ENCODE measurements at regions not wholly inside any gene's neighbourhood (a gene's known extent, or its start where the extent isn't known, plus 50 kb on each side); places are given as distances from the start of the nearest gene placed in this dataset.

DNA sequence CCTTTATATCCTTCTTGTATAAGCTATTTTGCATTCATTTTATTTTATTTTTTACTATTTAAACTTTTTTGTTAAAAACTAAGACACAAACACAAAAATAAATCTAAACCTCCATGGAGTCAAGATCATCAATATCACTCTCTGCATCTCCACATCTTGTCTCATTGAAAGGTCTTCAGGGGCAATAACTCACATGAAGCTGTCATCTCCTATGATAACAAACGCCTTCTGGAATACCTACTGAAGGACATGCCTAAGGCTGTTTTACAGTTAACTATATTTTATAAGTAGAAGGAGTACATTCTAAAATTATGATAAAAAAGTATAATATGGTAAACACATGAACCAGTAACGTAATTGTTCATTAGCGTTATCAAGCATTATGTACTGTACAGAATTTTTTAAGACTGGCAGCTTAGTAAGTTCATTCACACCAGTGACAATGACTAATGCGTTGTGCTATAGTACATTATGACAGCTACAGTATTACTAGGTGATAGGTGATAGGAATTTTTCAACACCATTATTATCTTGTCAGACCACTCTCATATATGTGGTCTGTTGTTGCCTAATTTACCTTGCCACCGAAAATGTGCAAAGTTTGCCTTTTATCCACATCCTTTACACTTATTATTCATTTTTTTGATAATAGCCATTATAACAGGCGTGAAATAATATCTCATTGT, 390.7 kb upstream of the SLITRK1 start:
- Histone ChIP-seq H3K4me3 (replicated peaks; ENCODE audit: insufficient read depth, low read length) (no peak overlapping the region), H3K27ac (replicated peaks) (no peak overlapping the region), H3K27me3 (ENCODE audit: insufficient read depth, poor library complexity, severe bottlenecking) (no peaks in the 10 kb centered on the region)
- no peak for DNase-seq (ENCODE audit: low read depth in 1 of 2, low spot score in 1 of 2)
- no peak for TF ChIP-seq GABPA (IDR thresholded peaks at IDR 0.05; ENCODE audit: low read depth)
- TF ChIP-seq, protein P1, sequence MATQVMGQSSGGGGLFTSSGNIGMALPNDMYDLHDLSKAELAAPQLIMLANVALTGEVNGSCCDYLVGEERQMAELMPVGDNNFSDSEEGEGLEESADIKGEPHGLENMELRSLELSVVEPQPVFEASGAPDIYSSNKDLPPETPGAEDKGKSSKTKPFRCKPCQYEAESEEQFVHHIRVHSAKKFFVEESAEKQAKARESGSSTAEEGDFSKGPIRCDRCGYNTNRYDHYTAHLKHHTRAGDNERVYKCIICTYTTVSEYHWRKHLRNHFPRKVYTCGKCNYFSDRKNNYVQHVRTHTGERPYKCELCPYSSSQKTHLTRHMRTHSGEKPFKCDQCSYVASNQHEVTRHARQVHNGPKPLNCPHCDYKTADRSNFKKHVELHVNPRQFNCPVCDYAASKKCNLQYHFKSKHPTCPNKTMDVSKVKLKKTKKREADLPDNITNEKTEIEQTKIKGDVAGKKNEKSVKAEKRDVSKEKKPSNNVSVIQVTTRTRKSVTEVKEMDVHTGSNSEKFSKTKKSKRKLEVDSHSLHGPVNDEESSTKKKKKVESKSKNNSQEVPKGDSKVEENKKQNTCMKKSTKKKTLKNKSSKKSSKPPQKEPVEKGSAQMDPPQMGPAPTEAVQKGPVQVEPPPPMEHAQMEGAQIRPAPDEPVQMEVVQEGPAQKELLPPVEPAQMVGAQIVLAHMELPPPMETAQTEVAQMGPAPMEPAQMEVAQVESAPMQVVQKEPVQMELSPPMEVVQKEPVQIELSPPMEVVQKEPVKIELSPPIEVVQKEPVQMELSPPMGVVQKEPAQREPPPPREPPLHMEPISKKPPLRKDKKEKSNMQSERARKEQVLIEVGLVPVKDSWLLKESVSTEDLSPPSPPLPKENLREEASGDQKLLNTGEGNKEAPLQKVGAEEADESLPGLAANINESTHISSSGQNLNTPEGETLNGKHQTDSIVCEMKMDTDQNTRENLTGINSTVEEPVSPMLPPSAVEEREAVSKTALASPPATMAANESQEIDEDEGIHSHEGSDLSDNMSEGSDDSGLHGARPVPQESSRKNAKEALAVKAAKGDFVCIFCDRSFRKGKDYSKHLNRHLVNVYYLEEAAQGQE (IDR thresholded peaks at IDR 0.05; ENCODE audit: insufficient replicate concordance, low read depth), result no peak
- no peak for TF ChIP-seq SPI1 (IDR thresholded peaks at IDR 0.05; ENCODE audit: borderline replicate concordance, low read depth)
- TF ChIP-seq POLR2AphosphoS5 (IDR thresholded peaks at IDR 0.05; ENCODE audit: low read depth), result no peak
- TF ChIP-seq, protein P2, sequence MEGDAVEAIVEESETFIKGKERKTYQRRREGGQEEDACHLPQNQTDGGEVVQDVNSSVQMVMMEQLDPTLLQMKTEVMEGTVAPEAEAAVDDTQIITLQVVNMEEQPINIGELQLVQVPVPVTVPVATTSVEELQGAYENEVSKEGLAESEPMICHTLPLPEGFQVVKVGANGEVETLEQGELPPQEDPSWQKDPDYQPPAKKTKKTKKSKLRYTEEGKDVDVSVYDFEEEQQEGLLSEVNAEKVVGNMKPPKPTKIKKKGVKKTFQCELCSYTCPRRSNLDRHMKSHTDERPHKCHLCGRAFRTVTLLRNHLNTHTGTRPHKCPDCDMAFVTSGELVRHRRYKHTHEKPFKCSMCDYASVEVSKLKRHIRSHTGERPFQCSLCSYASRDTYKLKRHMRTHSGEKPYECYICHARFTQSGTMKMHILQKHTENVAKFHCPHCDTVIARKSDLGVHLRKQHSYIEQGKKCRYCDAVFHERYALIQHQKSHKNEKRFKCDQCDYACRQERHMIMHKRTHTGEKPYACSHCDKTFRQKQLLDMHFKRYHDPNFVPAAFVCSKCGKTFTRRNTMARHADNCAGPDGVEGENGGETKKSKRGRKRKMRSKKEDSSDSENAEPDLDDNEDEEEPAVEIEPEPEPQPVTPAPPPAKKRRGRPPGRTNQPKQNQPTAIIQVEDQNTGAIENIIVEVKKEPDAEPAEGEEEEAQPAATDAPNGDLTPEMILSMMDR (IDR thresholded peaks at IDR 0.05; ENCODE audit: insufficient read depth, low read length), result no peak

DNA sequence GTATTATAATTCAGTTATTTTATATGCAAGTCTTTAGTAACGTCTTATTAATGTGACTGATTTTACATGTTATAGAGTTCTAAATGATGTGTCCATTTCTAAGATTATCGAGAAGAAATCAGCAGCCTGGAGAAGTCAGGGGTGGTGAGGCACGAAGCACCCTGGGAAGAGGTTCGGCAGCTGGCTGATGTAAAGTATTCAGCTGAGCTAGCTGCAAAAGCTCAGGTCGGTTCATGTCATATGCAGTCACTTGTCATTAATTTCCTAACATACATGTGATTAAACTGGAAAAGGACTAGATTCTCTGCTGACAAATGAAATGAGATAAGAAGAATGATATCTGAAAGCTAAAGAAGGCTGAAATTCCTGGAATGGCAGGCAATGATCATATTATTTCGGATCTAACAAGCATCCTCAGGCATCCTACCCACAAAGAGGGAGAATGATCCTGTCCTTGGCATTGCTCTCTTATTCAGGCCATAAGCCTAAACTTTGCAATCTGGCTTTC, 383.0 kb upstream of the SLITRK1 start:
- Histone ChIP-seq H3K4me3 (replicated peaks; ENCODE audit: insufficient read depth, low read length) (no peak overlapping the region), H3K27me3 (ENCODE audit: insufficient read depth, poor library complexity, severe bottlenecking) (no peaks in the 10 kb centered on the region), H3K27ac (replicated peaks) (no peak overlapping the region)
- TF ChIP-seq SPI1 (IDR thresholded peaks at IDR 0.05; ENCODE audit: borderline replicate concordance, low read depth) (no peak), POLR2AphosphoS5 (IDR thresholded peaks at IDR 0.05; ENCODE audit: low read depth) (no peak), GABPA (IDR thresholded peaks at IDR 0.05; ENCODE audit: low read depth) (no peak)
- TF ChIP-seq, protein P1 (IDR thresholded peaks at IDR 0.05; ENCODE audit: insufficient replicate concordance, low read depth), result no peak
- TF ChIP-seq, protein P2 (IDR thresholded peaks at IDR 0.05; ENCODE audit: insufficient read depth, low read length), result no peak
- no peak for DNase-seq (ENCODE audit: low read depth in 1 of 2, low spot score in 1 of 2)

DNA sequence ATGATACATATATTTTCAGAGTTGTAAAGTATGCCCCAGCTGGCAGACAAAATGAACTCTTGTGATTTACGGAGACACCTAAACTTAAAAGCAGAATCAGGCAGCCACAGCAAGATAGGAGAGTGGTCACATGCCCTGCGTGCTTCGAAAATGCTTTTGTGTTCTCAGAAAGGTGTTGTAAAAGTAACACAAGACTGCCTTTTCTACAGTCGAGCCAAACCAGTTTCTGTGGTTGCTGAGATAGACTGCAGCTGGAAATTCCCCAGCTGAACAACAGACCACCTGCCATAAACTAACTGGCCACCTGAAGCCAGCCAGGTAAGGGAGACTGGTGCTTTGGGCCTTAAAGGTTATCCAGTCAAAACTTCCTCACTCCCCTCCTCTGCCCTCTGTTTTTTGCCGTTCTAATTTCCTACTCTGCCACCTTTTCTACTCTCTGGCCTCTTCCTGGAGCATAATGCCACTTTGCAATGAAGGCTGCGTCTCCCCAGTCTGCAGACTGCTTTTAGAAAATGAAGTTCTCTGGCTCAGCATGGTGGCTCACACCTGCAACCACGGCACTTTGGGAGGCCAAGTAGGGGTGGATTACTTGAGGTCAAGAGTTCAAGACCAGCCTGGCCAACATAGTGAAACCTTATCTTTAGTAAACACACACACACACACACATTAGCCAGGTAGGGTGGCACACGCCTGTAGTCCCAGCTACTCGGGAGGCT, 381.2 kb upstream of the SLITRK1 start:
- no peaks in the 10 kb centered on the region for H3K27me3 ChIP-seq (ENCODE audit: insufficient read depth, poor library complexity, severe bottlenecking)
- no peak overlapping the region for H3K27ac ChIP-seq (replicated peaks)
- no peak overlapping the region for H3K4me3 ChIP-seq (replicated peaks; ENCODE audit: insufficient read depth, low read length)
- DNase-seq (ENCODE audit: low read depth in 1 of 2, low spot score in 1 of 2), result no peak
- TF ChIP-seq SPI1 (IDR thresholded peaks at IDR 0.05; ENCODE audit: borderline replicate concordance, low read depth) (no peak), GABPA (IDR thresholded peaks at IDR 0.05; ENCODE audit: low read depth) (no peak), POLR2AphosphoS5 (IDR thresholded peaks at IDR 0.05; ENCODE audit: low read depth) (no peak)
- TF ChIP-seq, protein P1 (IDR thresholded peaks at IDR 0.05; ENCODE audit: insufficient replicate concordance, low read depth), result no peak
- TF ChIP-seq, protein P2 (IDR thresholded peaks at IDR 0.05; ENCODE audit: insufficient read depth, low read length), result no peak
